IPS DF 4.7 (cell line): ENCODE measurements at regions not wholly inside any gene's neighbourhood (a gene's known extent, or its start where the extent isn't known, plus 50 kb on each side); places are given as distances from the start of the nearest gene placed in this dataset.
"Not testable (repeated sequence)": the region's sequence is repeated elsewhere in the genome, so short reads cannot be mapped to it uniquely, and the experiment has no call there.

Source experiments
- DNase-seq: peaks from one replicate; pipeline ENCODE4 v3.0.0-alpha.2; 2013; ENCODE audit warnings: low spot score; ENCODE audit errors: extremely low read depth

DNA sequence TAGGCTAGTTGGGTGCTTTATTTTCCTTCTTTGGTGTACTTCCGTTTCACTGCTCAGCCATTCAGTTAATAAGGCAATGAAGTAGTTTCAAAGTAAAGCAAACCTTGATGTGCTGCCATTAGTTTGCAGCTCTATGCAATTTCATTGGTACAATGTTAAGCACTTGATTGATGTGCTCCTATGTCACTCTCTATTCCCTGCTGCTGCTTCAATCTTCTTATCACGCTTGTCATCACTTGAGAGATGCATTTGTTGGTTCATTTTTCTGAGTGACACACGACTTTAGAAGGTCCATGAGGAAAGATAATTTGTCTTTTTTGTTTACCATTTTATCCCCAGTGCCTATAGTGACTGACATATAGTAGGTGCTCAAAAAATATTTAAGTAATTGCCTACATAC is 871.0 kb upstream of the PABPC4L start:
- DNase-seq, result no peak

DNA sequence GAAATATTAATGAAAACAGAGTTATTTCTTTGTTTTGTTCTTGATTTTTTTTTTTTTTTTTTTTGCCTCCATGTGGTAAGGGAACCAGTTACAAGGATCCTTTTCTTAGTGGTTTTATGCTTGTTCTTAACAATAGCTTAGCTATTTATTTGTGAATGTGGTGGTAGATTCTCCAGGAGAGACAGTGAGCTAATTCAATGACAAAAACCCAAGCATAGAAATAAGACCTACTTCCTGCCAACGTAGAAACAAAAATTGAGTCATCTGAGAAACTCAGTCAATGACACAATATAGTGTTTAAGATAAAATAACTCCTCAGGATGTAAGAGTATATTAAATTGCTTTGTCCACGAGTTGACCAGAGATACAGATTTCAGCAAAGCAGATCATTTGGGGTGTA is 863.8 kb upstream of the PABPC4L start:
- DNase-seq, result no peak

DNA sequence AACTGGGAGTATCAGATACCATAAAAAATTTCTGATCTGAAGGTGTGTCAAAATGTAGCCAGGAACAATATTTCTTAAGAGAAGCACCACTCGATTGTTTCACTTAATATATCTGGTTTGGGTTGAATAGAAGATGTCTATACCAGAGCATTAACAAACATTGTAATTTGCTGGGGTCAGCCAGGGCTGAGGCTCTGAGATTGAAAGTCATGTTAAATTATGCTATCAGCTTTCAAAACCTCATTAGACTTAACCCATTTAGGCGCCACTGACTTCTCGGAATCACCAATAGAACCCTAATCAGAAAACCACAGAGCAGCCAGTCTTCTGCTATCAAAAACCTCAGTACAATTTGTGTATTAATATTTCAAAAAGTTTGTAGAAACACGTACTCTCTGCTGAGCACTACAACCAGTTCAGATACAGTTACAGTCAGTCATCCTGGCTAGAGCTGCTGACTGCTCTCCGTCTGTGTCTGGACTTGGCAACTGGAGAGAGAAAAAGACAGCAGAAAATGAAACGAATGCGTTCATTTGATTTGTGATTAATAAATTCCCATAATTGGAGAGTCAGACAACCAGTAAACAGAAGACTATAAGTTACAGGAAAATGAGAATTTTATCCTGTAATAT is 848.6 kb upstream of the PABPC4L start:
- DNase-seq, result no peak

DNA sequence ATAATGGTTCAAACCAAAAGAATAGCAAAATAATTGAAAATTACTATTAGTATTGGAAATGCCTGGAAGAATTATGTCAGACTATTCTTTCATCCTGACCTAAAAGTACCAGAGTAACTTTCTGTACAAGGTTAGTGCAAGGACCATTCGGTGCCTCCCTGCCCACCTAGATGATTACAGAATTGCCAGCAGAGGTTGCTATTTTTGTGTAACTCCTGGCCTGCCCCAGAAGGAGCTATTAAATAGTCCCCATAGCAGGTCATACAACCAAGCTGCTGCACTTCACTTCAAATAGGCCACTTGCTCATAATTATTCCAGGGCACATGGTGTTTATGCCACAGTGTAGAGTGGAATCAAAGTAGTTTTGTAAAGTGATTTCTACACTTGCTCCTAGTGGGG is 831.1 kb upstream of the PABPC4L start:
- DNase-seq, result no peak

DNA sequence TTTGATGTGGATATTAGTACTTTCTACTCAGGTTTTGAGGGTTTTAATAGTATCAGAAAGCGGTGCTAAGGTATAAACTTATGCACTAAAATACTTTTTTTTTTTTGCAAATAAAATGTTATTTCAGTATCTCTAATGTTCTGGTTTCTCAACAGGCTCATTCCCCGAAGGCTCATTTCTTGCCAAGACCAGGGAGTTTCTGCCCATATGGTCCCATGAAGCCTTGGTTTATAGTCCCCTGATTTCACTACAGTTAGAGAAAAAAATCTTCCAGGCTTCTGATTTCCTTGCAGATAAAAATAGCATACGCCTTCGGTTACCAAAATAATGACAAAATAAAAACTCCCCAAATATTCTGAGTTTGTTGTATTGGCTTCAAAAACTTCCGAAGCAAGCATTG is 814.2 kb upstream of the PABPC4L start:
- no peak for DNase-seq

DNA sequence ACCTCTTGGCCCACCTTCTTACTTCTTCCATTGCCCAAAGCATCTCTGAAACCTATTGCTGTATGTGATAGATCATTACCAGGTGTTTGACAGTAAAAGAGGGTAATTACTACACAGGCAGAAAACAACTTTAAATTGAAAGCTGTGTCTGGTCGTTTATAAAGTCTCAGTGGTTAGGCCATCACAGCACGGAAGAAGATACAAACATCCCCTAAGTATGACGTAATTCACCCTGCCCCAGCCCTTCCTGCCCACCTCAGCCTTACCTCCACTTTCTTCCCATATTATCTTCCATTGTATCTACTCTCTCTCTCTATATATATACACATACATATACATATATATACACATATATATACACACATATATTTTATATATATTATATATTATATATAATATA is 805.8 kb upstream of the PABPC4L start:
- DNase-seq, result no peak

DNA sequence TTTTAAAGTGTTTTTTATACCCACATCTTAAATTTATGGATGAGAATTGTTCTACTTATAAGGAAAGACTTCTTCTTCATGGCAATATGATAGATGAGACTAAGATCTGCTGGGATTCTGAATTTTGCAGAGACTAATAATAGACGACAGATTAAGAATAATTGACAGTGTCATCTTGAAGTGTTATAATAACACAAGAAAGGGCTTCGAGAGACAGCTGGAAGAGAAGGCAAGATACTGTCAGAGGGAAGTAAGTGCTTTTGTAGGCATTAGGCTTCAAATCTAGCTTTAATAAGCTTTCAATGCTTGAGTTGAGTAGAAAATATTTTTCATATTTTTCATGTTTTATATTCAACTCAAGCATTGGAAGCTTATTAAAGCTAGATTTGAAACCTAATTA is 797.6 kb upstream of the PABPC4L start:
- DNase-seq, result no peak

DNA sequence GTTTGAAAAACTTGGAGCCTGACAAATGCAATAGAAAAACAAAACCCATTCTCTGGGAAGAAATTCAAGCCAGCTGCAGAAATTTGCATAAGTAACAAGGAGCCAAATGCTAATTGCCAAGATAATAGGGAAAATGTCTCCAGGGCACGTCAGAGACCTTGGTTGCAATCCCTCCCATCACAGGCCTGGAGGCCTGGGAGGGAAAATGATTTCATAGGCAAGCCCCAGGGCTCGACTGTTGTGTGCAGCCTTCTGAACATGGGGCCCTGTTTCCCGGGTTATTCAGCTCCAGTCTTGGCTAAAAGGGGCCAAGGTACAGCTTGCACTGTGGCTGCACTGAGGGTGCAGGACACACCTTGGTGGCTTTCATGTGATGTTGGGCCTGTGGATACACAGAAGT is 760.4 kb upstream of the PABPC4L start:
- no peak for DNase-seq

DNA sequence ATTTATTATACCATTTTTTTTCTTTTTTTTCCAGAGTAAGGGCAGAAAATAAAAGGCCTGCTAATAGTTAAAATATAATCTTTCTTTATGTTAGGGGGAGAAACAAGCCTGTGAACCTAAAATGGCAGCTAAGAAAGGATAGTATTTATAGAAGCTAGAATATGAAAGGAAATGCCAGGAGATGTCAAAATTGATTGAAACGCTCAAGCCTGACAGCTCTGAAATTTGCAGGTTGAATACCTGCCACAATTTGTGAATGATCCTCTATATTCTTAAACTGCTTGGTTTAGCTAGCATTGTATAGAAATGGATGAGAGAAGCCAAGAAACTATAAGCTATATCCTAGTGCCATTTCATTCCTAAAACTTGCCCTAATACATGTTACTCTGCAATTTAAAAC is 757.3 kb upstream of the PABPC4L start:
- no peak for DNase-seq

DNA sequence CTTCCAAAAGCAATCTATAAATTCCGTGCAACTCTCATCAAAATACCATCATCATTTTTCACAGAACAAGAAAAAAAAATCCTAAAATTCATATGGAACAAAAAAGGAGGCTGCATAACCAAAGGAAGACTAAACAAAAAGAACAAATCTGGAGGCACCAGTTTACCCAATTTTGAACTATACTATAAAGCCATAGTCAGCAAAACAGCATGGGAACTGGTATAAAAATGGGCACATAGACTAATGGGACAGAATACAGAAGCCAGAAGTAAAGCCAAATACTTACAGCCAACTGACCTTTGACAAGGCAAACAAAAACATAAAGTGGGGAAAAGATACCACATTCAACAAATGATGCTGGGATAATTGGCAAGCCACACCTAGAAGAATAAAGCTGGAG is 753.5 kb upstream of the PABPC4L start:
- DNase-seq, result no peak

DNA sequence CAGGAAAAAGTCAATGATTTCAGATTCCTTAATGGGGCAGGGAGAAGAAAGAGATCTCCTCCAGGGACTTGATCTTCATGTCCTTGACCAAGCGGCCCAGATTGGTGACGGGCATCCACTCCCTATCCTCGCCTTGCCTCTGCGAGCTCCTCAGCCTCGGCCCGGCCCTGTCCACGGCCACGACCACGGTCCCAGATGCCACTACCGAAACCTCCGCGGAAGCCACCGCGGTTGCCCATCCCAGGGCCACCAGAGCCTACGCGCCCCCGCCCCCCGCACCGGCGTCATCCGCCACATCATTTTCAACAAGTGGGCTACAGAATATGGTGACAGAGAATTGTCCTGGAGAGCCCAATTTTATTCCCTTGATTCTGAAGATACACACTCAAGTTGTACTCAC is 751.2 kb upstream of the PABPC4L start:
- DNase-seq, result no peak

DNA sequence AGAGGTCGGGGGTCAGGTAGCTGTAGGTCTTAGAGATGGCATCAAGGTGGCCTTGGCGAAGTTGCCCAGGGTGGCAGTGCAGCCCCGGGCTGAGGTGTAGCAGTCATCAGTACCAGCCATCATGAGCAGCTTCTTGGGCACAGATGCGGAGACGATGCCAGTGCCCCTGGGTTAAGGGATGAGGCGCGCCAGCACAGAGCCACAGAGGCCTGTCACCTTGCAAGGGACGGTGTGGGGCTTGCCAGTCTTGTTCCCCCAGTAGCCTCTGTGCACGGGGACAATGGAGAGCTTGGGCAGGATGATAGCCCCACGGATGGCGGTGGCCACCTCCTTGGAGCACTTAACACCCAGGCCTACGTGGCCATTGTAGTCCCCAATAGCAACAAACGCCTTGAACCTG is 750.7 kb upstream of the PABPC4L start:
- no peak for DNase-seq

DNA sequence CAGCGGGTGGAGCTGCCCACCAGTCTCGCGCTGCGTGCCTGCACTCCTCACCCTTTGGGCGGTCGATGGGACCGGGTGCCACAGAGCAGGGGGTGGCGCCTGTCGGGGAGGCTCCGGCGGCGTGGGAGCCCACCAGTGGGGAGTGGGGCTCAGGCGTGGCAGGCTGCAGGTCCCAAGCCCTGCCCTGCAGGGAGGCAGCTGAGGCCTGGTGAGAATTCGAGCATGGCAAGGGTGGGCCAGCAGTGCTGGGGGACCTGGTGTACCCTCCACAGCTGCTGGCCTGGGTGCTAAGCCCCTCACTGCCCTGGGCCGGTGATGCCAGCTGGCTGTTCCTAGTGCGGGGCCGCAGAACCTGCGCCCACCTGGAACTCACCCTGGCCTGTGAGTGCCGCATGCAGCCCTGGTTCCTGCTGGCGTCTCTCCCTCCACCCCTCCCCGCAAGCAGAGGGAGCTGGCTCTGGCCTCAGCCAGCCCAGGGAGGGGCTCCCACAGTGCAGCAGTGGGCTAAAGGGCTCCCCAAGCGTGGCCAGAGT is 746.6 kb upstream of the PABPC4L start:
- DNase-seq, result no peak

DNA sequence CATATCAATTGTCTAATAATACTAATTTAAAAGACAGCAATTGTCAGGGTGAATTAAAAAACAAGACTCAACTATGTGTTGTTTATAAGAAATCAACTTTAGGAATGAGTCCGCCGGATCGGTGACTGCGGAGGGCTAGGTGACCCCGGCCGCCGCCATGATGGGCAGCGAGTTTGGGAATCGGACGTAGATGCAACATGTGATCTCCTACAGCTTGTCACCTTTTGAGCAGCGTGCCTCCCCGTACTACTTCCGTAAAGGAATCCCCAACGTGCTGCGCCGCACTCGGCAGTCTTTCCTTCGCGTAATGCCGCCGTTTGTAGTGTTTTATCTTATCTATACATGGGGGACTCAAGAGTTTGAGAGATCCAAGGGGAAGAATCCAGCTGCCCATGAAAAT is 742.5 kb upstream of the PABPC4L start:
- DNase-seq, result no peak

DNA sequence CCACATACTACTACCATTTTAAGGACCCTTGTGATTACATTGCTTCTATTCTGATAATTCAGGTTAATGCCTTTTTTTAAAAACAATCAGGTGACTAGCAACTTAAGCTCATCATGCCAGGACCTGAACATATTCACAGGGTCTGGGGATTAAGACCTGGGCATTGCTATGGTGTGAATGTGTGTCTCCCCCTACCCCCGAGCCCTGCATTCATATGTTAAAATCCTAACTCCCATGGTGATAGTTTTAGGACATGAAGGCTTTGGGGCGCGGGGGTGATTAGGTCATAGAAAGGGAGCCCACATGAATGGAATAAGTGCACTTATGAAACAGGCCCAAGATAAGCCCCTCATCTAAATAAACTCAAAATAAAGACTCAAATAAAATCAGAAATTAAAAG is 734.4 kb upstream of the PABPC4L start:
- DNase-seq, result no peak

DNA sequence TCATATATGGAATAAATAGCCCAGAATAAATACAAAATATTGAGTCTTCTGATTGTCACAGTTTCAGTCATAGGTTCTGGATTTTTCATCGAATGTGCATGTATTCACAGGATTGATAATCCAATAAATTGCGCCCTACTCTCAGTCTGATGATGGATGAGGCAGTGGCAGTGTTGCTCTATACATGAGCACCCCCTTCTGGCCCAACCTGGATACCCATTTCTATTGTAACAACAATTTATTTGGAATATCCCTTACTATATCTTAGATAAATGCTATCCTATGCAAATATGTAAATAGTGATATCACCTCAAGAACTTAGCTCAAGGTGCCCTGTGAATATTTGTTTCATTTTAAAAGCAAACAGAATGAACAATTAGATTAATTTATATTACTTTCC is 733.7 kb upstream of the PABPC4L start:
- no peak for DNase-seq

DNA sequence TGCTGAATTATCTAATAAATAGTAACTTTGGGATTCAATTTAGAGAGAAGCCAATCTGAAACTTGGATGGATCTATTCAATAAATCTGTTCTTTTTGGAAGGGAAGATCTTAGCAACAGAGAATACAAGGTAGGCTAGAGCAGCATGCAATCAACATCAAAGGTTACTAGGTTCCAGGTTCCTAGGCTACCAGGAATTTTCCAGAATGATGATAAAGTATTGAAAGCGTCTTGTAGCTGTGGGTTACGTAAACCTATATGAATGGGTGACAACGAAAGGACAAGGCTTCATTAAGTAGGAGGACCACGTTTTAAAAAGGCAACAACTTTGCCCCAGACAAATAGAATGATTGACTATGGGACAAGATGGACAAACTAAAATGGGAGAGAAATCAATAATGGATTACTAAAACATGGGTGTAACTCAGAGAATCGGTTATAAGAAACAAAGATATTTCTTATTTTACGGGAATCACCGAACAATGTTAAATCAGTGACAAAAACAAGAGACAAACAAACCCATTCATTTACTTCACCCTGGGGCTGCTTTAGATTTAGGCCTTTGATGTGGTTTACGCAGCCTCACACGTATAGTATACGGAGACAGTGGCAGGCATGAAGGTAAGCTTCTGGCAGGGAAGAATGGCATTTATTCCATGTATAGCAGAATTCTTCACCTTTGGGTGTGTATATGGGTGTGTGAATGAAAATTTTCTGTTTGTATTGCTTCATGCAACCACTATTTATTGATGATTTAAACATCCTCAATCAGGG is 732.6 kb upstream of the PABPC4L start:
- DNase-seq, result no peak

DNA sequence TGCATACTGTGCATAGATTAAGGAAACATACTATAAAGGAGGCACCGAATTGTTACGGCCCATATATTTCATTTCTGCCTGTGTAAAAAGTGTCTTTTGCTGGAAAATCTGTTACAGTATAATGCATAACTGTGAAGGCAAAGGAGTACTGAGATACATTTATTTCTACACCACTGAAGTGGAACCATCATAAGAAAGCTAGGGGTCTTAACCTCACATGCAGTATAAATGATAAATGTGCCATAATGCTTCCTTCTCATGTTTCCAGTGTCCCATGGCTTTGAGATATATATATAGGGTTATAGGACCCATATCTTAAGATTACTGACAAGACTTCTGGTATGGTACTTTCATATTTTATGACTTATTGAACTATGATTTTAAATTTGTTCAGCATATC is 713.8 kb upstream of the PABPC4L start:
- DNase-seq, result no peak

DNA sequence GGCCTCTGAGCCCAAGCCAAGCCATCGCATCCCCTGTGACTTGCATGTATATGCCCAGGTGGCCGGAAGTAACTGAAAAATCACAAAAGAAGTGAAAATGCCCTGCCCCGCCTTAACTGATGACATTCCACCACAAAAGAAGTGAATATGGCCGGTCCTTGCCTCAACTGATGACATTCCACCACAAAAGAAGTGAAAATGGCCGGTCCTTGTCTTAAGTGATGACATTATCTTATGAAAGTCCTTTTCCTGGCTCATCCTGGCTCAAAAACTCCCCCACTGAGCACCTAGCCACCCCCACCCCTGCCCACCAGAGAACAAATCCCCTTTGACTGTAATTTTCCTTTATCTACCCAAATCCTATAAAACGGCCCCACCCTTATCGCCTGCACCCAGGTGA is 712.7 kb upstream of the PABPC4L start:
- not testable (repeated sequence) for DNase-seq

DNA sequence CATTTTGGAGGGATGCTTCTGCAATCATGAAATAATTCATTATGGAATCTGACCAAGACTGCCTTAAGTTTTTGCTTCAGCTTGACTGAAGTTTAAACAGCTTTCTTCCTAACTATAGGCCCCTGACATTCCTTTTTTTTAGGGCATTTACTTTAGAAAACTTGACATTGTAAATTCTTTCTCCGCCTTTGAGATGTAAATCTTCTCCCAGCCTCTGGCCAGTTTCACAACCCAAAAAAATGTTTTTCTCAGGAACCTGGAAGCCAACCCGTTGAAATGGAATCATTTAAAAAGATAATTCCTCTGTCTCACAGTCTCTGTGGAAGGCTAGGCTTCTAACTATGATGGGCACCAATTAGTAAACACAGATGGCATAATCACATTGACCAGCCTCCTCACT is 710.4 kb upstream of the PABPC4L start:
- DNase-seq, result no peak

DNA sequence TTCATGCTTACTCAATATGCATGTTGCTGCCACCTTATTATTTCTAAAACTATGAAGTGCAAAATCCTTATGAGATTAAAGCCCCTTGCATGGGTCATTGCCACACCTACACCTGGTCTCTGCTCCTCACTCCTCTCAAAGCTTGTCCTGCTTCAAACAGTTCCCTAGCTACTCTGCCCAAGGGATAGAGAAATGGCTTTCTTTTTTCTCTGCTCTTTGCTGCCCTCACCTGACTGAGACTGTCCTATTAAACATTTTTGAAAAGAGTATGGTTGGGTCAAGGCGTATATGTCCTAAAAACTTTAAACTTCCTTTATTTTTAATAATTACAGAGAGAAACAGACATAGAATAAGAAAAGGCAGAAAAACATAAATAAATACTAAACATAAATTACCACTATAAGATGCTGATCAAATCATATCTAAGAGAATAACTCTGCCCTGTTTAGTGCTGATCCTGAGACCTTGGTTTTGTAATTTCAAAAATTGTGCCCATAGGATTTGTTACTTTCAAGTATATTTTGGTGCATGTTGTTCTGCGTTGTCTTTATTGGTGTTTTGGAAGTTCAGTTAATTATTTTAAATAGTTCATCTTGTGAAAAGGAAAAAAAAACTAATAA is 704.9 kb upstream of the PABPC4L start:
- DNase-seq, result peak; percentile 36

DNA sequence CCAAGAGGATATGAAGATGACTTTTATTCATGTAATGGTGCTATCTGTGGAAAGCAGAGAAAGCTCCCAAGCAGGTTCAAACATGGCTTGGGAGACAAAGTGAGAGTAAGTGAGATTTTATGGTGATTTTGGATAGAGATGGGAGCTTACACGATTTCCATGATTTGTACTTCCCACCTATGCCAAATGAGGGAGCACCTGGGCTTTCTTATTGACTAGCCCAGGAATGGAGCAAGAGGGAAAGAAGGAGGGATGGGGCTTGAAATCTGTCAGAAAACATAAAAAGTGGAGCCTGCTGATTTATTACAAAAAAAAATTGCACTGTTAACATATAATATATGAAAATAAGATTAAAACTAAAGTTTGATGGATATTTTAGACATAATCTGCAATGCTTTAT is 703.5 kb upstream of the PABPC4L start:
- DNase-seq, result no peak

DNA sequence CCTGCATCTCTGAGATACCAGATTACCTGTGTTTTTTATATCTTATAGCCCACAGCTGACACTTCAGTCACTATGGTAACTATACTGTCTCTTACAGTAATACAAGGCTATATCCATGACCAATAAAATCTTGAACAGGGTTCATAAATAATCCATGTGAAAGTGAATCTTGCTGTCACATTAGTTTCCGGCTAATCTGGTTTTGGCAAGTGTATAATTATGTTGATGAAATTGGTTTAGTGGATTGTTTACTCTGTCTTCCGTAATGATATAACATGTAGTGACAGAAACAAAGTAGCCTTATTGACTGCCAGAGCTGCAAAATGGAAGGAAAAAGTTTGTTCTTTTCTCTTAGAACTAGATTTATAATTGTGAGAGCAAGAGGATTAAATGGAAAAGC is 686.6 kb upstream of the PABPC4L start:
- DNase-seq, result no peak
